NCI-H128 (cell line): ENCODE measurements at regions not wholly inside any gene's neighbourhood (a gene's known extent, or its start where the extent isn't known, plus 50 kb on each side); places are given as distances from the start of the nearest gene placed in this dataset.
A peak's percentile ranks its signal among the peaks of the same experiment; 100 is the strongest.

Experiments used
- DNase-seq: peaks from one replicate; lab custom pipeline; 2025; ENCODE audit not compliant: unreplicated experiment; lab: John Stamatoyannopoulos, UW

DNA sequence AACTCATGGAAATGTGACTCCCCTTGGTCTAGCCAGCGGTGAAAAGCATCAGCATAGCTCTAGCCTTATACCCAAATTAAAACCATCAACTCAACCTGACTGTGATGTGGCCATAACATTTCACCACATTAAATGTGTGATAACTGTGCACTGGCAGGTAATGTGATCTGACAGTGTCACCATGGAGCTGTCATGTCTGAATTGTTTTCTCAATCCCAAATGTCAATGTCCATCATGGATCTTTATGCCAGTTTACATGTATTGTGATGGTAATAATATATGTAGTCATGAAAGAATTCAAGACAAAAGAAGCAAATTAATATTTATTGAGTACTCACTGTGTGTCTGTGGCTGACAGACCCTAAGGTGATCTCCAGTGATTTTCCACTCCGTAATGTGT, 213.4 kb upstream of the EOMES start:
- DNase-seq, result no peak

DNA sequence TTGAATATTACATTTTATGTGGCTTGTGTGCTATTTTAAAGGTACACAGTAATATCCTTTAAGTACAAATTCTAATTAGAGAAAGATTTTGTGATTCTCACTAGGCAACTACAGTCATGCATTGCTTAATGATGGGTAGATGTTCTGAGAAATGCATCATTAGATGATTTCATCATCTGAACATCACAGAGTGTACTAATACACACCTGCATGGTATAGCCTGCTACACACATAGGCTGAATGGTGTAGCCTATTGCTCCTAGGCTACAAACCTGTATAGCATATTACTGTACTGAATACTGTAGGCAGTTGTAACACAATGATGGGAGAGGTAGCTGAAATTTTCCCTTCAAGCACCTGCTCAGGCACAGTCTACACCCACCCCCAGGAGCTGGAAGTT, 217.4 kb upstream of the EOMES start:
- DNase-seq, result no peak

DNA sequence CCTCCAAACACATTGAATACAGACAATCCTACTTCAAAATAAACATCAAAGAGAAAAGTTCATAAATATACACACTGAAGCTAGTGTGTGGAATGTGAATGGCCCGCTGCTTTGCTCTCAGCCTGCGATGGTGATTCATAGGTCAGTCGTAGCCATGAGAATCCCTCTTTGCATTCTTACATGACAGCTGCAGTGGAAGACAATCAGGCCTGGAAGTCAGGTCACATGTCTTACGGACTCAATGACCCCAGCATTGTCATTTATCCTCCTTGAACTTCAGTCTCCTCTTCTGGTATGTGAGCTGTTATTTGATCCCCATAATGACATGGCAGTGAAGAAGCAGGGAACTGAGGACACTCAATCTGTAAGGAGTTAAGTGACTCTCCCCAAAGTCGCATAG, 217.8 kb upstream of the EOMES start:
- DNase-seq, result no peak

DNA sequence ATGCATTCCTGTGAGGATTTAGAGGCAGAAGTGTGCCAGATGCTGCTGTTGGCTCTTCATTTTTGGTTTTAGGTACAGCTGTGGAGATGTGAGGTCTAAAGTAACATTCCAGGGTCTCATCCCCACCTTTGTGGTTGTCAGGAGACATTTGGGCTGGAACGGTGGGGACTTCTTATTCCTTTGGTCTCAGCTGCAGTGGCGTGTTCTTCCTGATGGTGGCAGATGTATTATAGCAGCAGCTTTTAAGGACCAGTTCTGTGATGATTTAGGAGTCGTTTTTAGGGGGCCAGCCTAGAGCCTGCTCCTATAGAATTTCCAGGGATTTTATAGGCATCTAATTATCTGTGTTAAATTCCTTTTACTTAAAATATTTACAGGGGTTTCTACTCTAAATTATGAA, 221.0 kb upstream of the EOMES start:
- no peak for DNase-seq

DNA sequence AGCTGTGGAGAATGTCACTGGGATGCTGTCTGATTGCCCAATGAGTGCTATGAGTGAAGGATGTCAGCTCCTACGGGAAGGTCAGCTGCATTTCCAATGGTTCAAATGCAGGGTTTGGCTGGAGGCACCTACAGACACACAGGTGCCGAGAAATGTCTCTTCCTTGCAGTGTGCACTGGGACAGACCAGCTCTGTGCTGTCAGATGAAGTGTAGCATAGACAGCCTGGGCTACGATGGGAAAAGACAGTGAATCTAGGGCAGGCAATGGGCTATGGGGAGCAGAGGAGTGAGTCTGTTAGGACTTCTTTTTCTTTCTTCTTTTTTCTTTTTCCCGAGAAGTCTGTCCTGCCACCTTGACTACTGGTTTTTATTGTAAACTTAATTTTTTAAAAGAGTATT, 223.1 kb upstream of the EOMES start:
- DNase-seq, result no peak

DNA sequence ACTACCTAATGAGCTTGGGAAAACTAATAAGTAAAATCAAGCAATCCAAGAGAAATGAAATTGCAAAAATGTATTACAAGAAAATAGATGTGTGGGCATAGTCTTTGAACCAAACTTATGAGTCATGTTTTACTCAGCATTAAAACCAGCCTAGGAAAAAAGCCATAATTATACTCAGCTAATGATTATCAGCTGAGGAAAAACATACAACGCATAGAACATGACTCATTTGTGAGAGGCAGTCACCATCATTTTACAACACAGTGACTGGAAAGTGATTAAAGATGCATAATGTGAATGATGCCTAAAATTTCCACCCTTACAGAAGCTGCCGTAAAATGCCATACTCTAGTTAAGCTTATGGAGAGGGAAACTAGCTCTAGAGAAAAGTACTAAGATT, 238.0 kb upstream of the EOMES start:
- no peak for DNase-seq

DNA sequence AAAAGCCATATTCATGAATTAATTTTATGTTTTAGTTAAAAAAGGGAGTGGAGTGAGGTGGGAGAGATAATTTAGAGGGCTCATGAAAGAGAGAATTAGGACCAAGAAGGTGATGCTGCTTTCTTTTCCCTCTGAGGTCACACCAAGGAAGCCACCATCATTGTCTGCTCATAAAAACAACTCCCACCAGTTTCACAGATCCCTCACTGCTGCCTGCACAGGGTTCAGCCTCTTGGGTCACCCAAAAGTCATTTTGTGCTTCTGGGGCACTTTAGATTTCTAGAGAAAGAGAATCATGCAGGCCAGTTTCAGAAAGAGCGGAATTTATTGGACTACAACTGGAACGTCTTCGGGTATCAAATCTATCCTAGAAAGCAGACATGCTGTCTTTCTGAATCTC, 241.4 kb upstream of the EOMES start:
- no peak for DNase-seq

DNA sequence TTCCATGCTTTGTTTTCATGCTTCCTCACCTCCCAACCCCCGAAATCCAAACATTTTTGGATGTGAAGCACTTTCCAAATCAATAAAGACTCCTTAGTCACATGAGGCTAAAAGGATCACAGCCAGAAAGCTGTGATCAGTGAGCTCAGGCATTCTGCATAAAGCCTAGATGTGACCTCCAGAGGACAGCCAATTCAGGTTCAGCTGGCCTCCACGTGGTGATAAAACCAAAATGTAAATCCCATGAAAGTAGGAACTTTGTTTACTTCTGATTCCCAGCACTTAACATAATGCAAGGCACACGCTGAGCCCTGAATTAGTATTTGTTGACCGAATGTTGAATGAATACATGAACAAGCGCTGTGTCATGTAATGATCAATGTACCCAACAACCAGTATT, 249.5 kb upstream of the EOMES start:
- DNase-seq, result no peak

DNA sequence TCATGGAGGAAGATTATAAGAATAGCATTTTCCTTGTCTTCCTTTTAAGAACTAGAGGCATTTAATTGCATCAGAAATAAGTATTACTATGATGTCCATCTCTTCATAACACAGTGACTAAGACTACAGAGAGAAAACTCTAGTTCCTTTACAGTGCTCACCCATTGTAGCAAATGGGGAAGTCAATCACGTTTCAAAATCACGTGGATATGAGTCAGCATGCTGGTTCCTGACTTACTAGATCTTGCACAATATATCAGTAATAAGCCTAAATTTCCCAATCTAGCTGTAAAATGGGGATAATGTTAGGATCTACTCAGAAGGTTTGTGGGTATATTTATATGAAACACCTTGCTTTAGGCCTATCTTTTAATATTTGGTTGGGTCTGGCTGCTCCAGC, 254.8 kb upstream of the EOMES start:
- no peak for DNase-seq

DNA sequence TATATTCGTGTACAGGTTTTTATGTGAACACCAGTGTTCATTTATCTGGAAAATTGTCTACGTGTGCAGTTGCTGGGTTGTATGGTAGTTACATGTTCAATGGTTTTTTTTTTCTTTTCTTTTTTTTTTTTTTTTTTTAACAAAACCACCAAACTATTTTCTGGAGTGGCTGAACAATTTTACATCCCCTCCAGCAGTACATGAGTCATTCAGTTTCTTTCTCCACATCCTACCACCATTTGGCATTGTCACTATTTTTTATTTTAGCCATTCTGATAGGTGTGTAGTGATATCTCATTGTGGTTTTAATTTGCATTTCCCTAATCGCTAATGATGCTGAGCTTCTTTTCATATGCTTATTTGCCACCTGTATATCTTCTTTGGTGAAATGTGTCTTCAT, 256.3 kb upstream of the EOMES start:
- DNase-seq, result no peak

DNA sequence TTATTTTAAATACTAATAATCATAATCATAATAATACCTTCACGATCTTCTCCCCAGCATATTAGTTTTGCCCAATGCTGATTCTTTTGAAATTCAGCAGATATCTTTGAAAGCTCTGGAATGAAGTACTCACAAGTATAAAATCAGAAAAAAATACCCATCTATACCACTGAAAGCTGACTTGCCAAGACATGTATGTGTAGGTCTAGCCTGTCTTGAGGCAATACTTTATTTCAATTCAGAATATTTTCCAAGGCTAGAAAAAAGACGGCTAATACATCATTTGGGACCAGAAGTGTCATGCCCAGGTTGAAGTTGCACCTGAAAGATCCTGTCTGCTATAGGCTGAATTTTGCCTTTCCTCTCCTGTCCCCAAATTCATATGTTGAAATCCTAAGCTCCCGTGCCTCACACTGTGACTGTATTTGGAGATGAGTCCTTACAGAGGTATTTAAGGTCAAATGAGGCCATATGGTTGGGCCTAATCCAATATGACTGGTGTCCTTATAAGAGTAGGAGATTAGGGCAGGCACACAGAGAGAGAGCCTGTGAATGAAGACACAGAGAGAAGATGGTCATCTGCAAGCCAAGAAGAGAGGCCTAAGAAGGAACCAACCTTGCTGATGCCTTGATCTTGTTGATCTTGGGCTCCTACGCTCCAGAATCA, 255.9 kb upstream of the CMC1 start:
- DNase-seq, result no peak

DNA sequence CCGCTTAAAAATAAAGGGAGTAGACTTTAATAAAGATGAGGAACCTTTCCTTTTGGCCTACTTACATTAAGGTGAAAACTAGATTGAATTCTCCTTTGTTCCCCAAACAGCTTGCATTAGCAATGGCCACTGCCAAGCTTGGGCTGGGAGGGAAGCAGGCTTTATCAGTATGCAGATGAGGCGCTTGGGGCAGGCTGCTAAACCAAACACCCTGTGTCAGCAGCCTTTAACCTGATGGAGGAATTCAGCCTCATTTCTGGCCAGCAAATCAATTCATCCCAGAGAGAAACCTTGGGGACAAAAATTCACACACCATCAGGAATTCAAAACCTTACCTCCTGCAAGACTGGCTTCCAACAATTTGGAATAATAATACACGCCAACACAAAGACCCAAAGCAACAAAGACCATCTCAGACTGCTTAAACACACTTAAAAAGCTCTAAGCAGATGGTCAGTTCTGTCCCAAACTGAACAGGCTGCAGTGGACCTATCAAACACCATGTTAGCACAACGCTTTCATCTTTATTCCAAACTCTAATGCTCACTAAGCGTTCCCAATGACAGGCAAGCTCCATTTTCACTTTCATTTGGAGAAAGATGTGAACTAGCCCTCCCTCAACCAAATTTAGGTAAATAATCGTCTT, 255.1 kb upstream of the CMC1 start:
- no peak for DNase-seq

DNA sequence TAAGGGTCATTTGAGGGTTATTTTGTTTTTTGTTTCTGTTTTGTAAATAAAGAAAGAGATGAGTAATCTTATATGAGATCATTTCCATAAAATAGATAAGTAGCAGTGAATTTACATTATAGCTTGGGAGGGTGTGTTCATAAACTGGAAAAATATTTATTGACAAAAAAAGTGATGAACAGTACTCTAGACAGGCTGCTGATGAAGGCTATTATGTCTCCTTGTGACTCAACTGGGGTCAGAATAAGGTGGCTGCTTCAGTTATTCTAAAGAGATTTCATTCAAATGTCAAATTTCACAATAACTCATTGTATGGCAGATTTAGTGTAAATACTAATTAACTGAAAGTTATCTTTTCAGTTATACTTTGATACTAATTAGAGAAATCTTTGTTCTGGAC, 251.1 kb upstream of the CMC1 start:
- no peak for DNase-seq

DNA sequence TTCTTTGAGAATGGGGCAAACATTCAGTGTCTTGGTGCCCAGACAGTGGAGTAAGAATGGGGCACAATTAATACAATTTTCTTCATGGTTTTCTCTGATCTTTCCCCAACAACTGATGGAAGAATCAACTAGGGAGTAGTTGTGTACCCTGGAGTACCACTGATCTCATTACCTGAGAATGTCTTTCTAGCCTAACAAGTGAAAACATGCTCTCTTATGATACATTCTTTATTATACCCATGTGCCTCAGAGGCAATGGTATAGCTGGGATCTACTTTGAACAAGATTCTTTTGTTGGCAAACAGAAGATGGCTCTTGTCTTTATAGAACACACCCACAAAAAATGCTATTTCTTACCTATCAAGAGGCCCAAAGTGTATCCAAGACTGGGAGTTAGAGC, 250.6 kb upstream of the CMC1 start:
- no peak for DNase-seq

DNA sequence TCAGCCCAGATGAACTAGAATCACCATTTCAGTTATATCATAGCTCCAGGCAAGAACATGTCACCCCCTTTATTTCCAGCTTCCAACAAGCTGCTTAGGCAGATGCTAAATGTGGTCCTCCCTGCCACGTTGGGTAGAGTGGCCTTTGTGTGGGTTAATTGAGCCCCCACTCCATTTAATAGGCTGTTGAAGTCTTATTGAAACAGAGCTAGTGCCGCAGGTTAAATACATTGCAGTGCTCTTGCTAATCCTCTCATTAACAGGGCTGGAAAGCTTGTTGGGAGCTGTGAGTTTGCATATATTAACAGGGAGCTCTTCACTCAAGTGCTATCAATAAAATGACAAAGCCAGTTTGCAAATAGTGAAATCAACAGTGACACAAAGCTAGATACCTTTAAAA, 248.4 kb upstream of the CMC1 start:
- DNase-seq, result peak; percentile 1

DNA sequence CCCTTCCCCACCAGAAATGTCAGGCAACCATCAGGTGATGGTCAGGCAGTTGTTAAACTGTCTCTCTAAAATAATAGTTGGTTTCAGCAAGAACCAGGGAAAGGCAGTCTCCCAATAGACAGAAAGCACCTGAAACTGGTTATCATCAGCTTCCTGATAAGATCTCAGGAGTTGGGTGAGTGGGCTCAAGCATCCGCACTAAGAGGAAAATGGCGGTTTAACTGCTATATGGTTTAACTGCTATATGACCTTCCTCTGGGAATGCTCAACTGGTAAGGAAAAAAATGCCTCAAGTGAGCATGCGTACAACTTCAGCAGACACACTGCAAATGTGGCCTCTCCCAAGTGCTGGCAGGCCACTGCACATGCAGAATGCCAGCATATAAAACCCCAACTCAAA, 240.8 kb upstream of the CMC1 start:
- DNase-seq, result no peak

DNA sequence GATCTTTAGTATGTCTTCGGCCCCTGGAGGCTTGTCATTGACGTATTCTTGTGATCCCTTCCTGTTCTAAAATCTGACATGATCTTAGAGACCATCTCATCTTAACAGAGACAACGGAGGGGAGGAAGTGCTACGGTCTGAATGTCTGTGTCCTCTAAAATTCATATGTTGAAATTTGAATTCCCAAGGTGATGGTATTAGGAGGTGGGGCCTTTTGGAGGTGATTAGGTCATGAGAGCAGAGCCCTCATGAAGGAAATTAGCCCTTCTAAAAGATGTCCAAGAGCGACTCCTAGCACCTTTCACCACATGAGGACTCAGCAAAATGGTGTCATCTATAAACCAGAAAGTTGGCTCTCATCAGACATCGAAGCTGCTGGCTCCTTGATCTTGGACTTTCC, 233.2 kb upstream of the CMC1 start:
- no peak for DNase-seq

DNA sequence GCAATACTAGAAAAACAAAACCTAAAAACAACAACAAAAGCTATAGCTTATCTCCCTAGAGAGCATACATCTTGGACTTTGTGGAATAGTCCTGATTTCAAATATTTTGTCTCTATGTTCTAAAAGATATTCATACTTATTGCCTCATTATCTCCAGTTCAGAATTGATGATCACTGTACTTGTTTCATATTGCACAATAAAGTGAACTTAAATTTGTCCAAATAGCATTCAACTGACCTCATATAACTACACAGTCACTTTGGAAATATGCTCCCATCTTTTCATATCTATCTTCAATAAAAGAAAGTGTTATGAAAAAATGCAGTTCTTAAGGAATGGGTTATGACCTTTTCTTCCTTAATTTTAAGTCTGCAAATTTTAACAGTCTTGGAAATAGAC, 228.6 kb upstream of the CMC1 start:
- DNase-seq, result no peak

DNA sequence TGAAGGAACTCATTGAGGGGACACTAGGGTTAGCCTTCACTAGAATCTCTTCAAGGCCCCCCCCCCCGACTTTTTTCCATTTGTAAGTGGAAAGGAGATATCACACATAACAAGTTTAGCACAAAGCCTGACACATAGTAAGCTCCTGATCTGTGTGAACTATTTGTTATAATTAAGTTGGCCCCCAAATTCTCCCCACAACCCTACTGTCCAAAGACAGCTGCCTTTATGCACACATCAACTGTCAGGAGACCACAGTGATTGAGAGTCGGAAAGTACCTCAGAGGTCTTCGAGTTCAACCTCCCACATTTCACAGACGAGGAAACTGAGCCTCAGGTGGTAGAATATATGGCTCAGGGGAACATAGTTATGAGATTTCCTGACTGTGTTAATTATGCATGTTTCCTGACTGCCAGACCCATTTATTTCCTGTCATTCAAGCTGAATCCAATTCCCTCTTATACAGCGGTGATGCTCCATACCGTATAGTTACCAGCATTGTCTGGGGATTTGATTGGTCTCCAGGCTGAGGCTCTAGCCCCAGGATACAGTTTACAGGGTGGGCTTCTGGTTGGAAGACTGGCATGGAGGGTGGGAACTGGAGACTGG, 227.4 kb upstream of the CMC1 start:
- DNase-seq, result no peak

DNA sequence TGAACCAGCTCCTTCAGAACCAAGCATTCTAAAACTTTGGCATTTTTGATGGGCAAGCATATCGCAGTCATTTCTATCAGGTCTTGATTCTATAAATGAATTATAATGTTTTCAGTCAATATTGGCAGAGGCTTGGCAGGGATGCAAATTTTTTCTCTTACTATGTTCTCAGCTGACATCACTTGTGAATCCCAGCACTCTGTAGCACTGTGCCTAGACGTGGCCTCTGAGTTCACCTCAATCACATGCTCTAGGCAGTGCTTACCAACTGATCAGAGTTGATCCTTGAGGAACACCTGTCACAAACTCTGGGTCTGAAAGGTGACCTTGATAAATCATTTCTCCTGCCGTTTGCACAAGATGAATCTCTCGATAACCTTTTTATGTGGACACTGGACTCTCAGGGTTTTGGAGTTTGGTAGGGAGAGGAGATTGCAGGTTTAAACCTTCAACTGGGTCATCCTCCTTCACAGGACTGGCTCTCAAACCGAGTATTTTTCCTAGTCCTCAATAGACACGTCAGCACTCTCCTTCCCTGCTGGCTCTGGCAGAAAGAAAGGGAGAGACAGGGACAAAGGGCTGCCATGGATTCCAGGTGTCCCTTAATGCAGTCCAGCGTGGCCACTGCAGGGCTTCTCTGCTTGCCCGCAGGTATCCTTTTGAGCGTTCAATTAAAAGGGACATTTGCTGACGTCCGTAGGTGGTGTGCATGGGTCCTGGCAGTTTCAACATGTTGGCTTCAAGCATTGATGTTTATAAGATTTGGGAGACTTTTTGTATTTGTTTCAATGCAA, 222.3 kb upstream of the CMC1 start:
- no peak for DNase-seq

DNA sequence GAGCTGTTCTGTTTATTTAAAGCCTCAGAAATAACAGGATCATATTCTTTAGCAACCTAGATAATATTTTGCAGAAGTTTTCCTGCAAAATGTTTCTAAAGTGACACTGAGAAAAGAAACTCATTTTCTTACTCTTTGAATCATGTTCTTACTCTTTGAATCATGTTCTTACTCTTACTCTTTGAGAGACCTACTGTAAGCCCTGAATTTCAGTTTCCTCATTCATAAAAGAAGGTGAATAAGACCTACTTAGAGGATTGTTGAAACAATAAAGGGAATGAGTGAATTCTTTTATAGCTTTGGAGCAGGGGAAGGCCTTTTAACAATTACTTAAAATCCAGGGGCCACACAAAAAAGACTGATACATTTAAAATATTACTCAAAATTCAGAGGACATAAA, 221.7 kb upstream of the CMC1 start:
- no peak for DNase-seq

DNA sequence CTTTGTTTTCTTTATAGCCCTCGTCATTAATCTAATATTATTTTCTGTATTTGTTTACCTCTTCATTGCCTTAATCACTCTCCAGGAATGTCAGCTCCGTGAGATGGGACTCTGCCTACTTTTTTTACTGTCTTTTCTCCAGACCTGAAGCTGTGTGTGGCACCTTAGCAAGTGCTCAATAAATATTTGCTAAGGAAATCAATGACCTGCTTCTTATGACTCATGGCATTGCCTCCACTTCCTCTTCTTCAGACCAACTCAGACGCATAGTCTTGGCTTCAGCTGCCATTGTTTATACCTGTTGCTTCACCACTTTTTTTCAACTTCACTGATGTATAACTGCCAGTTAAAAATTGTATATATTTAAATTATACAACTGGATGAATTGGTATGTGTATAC, 218.5 kb upstream of the CMC1 start:
- no peak for DNase-seq
